Psoas muscle (tissue), 7 donors: ENCODE measurements at regions not wholly inside any gene's neighbourhood (a gene's known extent, or its start where the extent isn't known, plus 50 kb on each side); places are given as distances from the start of the nearest gene placed in this dataset.

Experiments
- ATAC-seq, 4 donors: fragments of 200-7000 bp; cut with Tn5 transposase; one replicate each; pipeline ENCODE4 v1.9.1; 2020; ENCODE audit warnings: moderate library complexity in 3 of 4, mild to moderate bottlenecking in 2 of 4
- DNase-seq, 2 donors: peaks; one replicate each; pipeline ENCODE4 v3.0.0-alpha.2; 2020
- H3K27ac ChIP-seq: fragments of 200-600 bp; one replicate; pipeline ENCODE4 v1.8.0; 2022
- H3K27me3 ChIP-seq, 3 donors: fragments of 200-600 bp in 1 of 3; one replicate each; pipeline versions ENCODE4 v1.6.1 to v1.8.0; 2013 to 2022; ENCODE audit warnings: low read length in 2 of 3, mild to moderate bottlenecking in 2 of 3, moderate library complexity in 1 of 3; ENCODE audit not compliant: insufficient read depth in 3 of 3
- H3K36me3 ChIP-seq, 2 donors: fragments of 200-600 bp in 1 of 2; one replicate each; pipeline versions ENCODE4 v1.6.1 to v1.8.0; 2013 to 2022; ENCODE audit warnings: low read depth in 1 of 2, mild to moderate bottlenecking in 1 of 2, moderate library complexity in 1 of 2; ENCODE audit not compliant: insufficient read depth in 1 of 2
- H3K4me1 ChIP-seq: fragments of 200-600 bp; one replicate; pipeline ENCODE4 v1.8.0; 2022
- H3K4me3 ChIP-seq: fragments of 200-600 bp; one replicate; pipeline ENCODE4 v1.8.0; 2022; ENCODE audit warnings: mild to moderate bottlenecking
- H3K9me3 ChIP-seq: fragments of 200-600 bp; one replicate; pipeline ENCODE4 v1.8.0; 2022
- WGBS, 3 donors: extraction: QIAGEN DNeasy Blood & Tissue Kit; methylation state at CpG; one replicate each; pipeline versions ENCODE4 v1.1.6 to v1.1.7; 2013; 5-methylcytosine and 5-hydroxymethylcytosine counted together
- intact Hi-C, 2 donors: fragments of 100-400 bp; cut with DNase I; formaldehyde crosslinking; loops; one replicate each; pipeline versions ENCODE4 v1.11.0 to v1.14.2; 2022
- TF ChIP-seq, protein P1 (sequence below): fragments of 200-600 bp; IDR thresholded peaks from one replicate; pipeline ENCODE4 v1.8.0; 2022; ENCODE audit warnings: antibody characterized with exemption
- donor health status: healthy with polysubstance abuse.
- donor health status: DM: no; HTN: no; CAD: no; lungs with moderate emphysema.
- donor health status: Bipolar disorder and iron deficiency.
- donor health status: healthy.
- donor health status: DM: yes; HTN: yes; CAD: no.
- donor health status: DM: no; HTN: no; CAD: no.
- donor health status: DM: yes; HTN: yes; CAD: no.

DNA sequence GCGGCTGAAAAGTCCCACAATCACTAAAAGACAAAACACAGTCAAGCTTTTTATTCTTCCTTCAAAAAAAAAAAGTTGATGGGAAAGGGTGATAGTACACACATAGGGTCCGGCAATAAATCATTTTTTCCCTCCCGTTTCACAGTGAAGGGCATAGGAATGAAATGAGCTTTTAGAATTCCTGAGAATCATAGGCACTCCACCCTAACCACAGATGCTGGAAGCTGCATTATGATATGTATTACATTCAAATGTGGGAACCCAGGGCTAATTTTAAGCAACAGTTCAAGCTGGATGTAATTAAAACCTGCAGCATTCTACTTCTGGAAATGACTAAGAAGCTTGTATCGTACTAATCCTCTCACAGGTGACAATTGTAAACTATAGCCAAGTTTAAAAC is 75.7 kb upstream of the KCNJ15 start:
- H3K4me3 ChIP-seq, result no peak overlapping the region
- WGBS, 3 donors, result 58 to 69% (median 59%) methylated on average over 4 of the region's 4 CpGs
- H3K27me3 ChIP-seq, result no peaks in the 10 kb centered on the region
- H3K27ac ChIP-seq, result no peak overlapping the region
- intact Hi-C loops, result no loop called here
- H3K9me3 ChIP-seq, result peaks cover under 1% of the 10 kb centered on the region
- TF ChIP-seq, protein P1, sequence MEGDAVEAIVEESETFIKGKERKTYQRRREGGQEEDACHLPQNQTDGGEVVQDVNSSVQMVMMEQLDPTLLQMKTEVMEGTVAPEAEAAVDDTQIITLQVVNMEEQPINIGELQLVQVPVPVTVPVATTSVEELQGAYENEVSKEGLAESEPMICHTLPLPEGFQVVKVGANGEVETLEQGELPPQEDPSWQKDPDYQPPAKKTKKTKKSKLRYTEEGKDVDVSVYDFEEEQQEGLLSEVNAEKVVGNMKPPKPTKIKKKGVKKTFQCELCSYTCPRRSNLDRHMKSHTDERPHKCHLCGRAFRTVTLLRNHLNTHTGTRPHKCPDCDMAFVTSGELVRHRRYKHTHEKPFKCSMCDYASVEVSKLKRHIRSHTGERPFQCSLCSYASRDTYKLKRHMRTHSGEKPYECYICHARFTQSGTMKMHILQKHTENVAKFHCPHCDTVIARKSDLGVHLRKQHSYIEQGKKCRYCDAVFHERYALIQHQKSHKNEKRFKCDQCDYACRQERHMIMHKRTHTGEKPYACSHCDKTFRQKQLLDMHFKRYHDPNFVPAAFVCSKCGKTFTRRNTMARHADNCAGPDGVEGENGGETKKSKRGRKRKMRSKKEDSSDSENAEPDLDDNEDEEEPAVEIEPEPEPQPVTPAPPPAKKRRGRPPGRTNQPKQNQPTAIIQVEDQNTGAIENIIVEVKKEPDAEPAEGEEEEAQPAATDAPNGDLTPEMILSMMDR, result no peak
- H3K36me3 ChIP-seq, result no peaks in the 10 kb centered on the region
- no peak for DNase-seq
- no peak for ATAC-seq
- no peaks in the 10 kb centered on the region for H3K4me1 ChIP-seq

DNA sequence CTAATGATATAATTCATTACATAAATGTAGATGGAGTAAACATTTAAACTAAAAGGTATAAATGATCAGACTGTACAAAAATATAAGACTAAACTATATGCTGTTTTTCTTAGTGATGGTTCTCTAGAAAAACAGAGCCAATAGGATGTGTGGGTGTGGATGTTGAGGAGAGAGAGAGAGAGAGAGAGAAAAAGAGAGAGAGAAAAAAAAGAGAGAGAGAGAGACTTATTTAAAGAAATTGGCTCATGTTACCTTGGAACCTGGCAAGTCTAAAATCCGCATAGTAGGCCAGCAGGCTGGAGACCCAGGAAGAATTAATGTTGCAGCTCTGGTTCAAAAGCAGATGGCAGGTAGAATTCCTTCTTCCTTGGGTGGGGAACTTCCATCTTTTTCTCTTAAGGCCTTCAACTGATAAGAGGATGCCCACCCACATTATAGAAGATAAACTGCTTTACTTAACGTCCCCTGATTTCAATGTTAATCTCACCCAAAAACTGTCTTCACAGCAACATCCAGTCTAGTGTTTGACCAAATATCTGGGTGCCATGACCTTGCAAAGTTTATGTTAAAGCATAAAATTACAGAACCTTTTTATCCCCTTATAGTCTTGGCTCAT is 74.3 kb upstream of the KCNJ15 start:
- no peak for ATAC-seq
- intact Hi-C loops, result no loop called here

GRCh38 chr21:38183961-38184360 is 72.8 kb upstream of the KCNJ15 start:
- no peak for ATAC-seq

More for the DNA sequence above, 74.3 kb upstream of the KCNJ15 start:
- Histone ChIP-seq H3K36me3 (no peaks in the 10 kb centered on the region), H3K27me3 (no peaks in the 10 kb centered on the region), H3K4me3 (no peak overlapping the region), H3K27ac (no peak overlapping the region), H3K4me1 (no peaks in the 10 kb centered on the region), H3K9me3 (peaks cover 5% of the 10 kb centered on the region)
- no peak for DNase-seq
- WGBS, 3 donors, result 65 to 80% (median 74%) methylated on average over 2 of the region's 2 CpGs
- TF ChIP-seq, protein P1, result no peak

DNA sequence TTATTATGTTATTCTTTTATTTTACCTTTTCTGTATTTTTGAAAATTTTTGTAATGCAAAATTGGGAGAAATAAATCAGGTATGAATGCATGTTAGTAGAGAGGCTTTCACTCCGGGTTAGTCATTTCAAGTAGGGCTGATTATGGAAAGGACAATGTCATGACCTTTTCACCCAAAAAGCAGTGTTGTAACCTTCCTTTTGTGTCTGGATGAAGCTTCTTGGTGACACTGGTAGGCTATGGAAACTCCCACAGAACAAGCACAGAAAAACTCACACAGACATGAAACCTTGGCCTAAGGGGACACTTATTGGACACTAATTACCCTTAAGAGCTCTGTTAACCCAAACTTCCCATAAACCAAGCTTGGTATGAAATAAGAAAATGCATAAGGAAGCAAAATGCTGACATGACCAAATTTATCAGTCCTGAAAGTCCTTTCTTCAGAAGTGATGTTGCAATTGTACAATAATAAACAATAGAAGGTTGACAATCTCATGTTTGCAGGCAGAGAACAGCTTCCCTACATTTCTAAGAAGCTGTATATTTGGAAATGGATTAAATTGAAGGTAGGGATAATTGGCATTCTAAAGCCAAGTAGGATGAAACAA is 70.0 kb upstream of the KCNJ15 start:
- DNase-seq, result no peak
- H3K9me3 ChIP-seq, result peaks cover 5% of the 10 kb centered on the region
- H3K27me3 ChIP-seq, result no peaks in the 10 kb centered on the region
- TF ChIP-seq, protein P1, result no peak
- no peak overlapping the region for H3K4me3 ChIP-seq
- WGBS, 3 donors, result 91 to 97% (median 97%) methylated on average over 1 of the region's 1 CpG
- intact Hi-C loops, result no loop called here
- H3K36me3 ChIP-seq, result no peaks in the 10 kb centered on the region
- ATAC-seq, result no peak
- no peak overlapping the region for H3K27ac ChIP-seq
- no peaks in the 10 kb centered on the region for H3K4me1 ChIP-seq

More at GRCh38 chr21:38183961-38184360, 72.8 kb upstream of the KCNJ15 start:
- no peak for DNase-seq
- H3K27me3 ChIP-seq, result no peaks in the 10 kb centered on the region
- H3K36me3 ChIP-seq, result no peaks in the 10 kb centered on the region
- WGBS, 3 donors, result 63 to 77% (median 66%) methylated on average over 1 of the region's 1 CpG
- no peaks in the 10 kb centered on the region for H3K4me1 ChIP-seq
- no peak overlapping the region for H3K4me3 ChIP-seq
- intact Hi-C loops, result no loop called here
- TF ChIP-seq, protein P1, result no peak
- H3K27ac ChIP-seq, result no peak overlapping the region
- peaks cover 5% of the 10 kb centered on the region for H3K9me3 ChIP-seq

DNA sequence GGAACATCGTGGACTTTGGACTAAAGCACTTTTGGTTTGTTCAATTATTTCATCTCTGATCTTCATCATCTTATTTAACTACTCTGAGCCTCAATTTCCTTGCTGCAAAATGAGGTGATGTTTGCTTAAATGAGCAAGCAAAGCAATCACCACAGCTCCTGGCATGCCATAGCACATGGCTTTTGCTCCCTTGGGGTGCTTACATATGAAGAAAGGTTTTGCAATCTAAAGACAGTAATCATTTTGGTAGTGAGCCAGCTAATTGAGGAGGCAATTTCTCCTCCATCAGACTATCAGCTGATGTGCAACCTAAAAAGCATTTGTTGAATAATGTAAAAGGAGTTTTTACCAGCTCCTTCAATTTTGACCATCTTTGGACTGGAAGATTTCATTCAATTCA is 68.8 kb upstream of the KCNJ15 start:
- peaks cover 5% of the 10 kb centered on the region for H3K9me3 ChIP-seq
- no peak overlapping the region for H3K27ac ChIP-seq
- no peaks in the 10 kb centered on the region for H3K4me1 ChIP-seq
- no peak overlapping the region for H3K4me3 ChIP-seq
- WGBS, 3 donors, result 92 to 95% (median 94%) methylated on average over 1 of the region's 1 CpG
- DNase-seq, result no peak
- intact Hi-C loops, result no loop called here
- TF ChIP-seq, protein P1, result no peak
- ATAC-seq, result no peak
- H3K27me3 ChIP-seq, result no peaks in the 10 kb centered on the region
- H3K36me3 ChIP-seq, result no peaks in the 10 kb centered on the region
